ENCODE measurements at regions not wholly inside any gene's neighbourhood (a gene's known extent, or its start where the extent isn't known, plus 50 kb on each side); places are given as distances from the start of the nearest gene placed in this dataset.

- TF ChIP-seq CTCF (IDR thresholded peaks at IDR 0.05) (no peak), POLR2A (IDR thresholded peaks at IDR 0.05) (no peak)
Measured at GRCh38 chr15:97479957-97480356, 480.5 kb upstream of the ARRDC4 start.

Data from heart left ventricle (tissue), 13 donors.